Calu3 (cell line): ENCODE measurements at regions not wholly inside any gene's neighbourhood (a gene's known extent, or its start where the extent isn't known, plus 50 kb on each side); places are given as distances from the start of the nearest gene placed in this dataset.
"Not testable (repeated sequence)": the region's sequence is repeated elsewhere in the genome, so short reads cannot be mapped to it uniquely, and the experiment has no call there.

ENCODE experiments used
- BruUV-seq: library from RNA; stranded (reverse); fragments of 400-500 nt; replicated peaks from 2 replicates; lab custom pipeline; 2021; lab: Mats Ljungman, UMichigan
- CTCF ChIA-PET: fragments of 300-600 bp; sonication (Branson Sonifier 250); formaldehyde crosslinking; loops from one replicate; lab custom pipeline; 2022; ENCODE audit warnings: antibody characterized with exemption; lab: Charles Lee
- DNase-seq: peaks from one replicate; pipeline ENCODE4 v3.0.0; 2022
- H3K27ac Mint-ChIP-seq: one replicate; pipeline ENCODE4 v1.8.0; 2022; ENCODE audit warnings: mixed read lengths; ENCODE audit not compliant: unreplicated experiment
- H3K27me3 Mint-ChIP-seq: one replicate; pipeline ENCODE4 v1.8.0; 2022; ENCODE audit warnings: mixed read lengths; ENCODE audit not compliant: unreplicated experiment
- H3K36me3 Mint-ChIP-seq: one replicate; pipeline ENCODE4 v1.8.0; 2022; ENCODE audit warnings: mild to moderate bottlenecking, moderate library complexity, mixed read lengths; ENCODE audit not compliant: insufficient read depth, unreplicated experiment
- H3K4me1 Mint-ChIP-seq: one replicate; pipeline ENCODE4 v1.8.0; 2022; ENCODE audit warnings: mild to moderate bottlenecking, low read depth, mixed read lengths; ENCODE audit not compliant: unreplicated experiment
- H3K4me3 Mint-ChIP-seq: one replicate; pipeline ENCODE4 v1.8.0; 2022; ENCODE audit warnings: mild to moderate bottlenecking, low read depth, moderate library complexity, mixed read lengths; ENCODE audit not compliant: unreplicated experiment
- H3K9me3 Mint-ChIP-seq: one replicate; pipeline ENCODE4 v1.8.0; 2022; ENCODE audit warnings: low read depth, mixed read lengths; ENCODE audit not compliant: unreplicated experiment
- intact Hi-C: fragments of 100-400 bp; cut with micrococcal nuclease; formaldehyde crosslinking; loops from one replicate; pipeline ENCODE4 v1.10.0; 2022; ENCODE audit not compliant: unreplicated experiment
- TF ChIP-seq, protein P1 (sequence below): fragments of 200-600 bp; IDR thresholded peaks from one replicate; pipeline ENCODE4 v1.8.0; 2022; ENCODE audit warnings: antibody characterized with exemption; ENCODE audit not compliant: unreplicated experiment

DNA sequence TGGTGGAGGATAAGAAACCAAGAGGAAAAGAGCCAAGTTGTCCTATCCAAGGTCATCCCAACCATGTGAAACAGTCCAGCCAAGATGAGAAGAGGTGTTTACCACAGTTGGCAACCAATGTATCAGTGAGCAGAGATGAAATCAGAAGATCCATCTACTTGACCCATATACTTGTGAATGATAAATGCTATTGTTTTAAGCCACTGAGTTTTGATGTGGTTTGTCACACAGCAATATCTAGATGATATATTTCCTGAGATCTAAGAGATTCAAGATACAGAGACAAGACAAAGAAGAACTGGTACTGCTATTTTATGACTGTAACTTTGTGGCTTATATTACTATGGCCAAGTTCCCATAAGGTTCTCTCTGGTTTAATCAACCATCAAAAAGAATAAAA, 721.2 kb downstream of the MAFB start:
- H3K4me1 Mint-ChIP-seq = no peaks in the 10 kb centered on the region
- no peaks in the 10 kb centered on the region for H3K27me3 Mint-ChIP-seq
- no TSS peak for BruUV-seq
- TF ChIP-seq, protein P1, sequence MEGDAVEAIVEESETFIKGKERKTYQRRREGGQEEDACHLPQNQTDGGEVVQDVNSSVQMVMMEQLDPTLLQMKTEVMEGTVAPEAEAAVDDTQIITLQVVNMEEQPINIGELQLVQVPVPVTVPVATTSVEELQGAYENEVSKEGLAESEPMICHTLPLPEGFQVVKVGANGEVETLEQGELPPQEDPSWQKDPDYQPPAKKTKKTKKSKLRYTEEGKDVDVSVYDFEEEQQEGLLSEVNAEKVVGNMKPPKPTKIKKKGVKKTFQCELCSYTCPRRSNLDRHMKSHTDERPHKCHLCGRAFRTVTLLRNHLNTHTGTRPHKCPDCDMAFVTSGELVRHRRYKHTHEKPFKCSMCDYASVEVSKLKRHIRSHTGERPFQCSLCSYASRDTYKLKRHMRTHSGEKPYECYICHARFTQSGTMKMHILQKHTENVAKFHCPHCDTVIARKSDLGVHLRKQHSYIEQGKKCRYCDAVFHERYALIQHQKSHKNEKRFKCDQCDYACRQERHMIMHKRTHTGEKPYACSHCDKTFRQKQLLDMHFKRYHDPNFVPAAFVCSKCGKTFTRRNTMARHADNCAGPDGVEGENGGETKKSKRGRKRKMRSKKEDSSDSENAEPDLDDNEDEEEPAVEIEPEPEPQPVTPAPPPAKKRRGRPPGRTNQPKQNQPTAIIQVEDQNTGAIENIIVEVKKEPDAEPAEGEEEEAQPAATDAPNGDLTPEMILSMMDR = no peak
- no peak overlapping the region for H3K27ac Mint-ChIP-seq
- DNase-seq = no peak
- H3K9me3 Mint-ChIP-seq = peaks cover 21% of the 10 kb centered on the region
- intact Hi-C loops = no loop called here
- H3K36me3 Mint-ChIP-seq = no peaks in the 10 kb centered on the region
- H3K4me3 Mint-ChIP-seq = no peak overlapping the region
- CTCF ChIA-PET = no interaction called here

DNA sequence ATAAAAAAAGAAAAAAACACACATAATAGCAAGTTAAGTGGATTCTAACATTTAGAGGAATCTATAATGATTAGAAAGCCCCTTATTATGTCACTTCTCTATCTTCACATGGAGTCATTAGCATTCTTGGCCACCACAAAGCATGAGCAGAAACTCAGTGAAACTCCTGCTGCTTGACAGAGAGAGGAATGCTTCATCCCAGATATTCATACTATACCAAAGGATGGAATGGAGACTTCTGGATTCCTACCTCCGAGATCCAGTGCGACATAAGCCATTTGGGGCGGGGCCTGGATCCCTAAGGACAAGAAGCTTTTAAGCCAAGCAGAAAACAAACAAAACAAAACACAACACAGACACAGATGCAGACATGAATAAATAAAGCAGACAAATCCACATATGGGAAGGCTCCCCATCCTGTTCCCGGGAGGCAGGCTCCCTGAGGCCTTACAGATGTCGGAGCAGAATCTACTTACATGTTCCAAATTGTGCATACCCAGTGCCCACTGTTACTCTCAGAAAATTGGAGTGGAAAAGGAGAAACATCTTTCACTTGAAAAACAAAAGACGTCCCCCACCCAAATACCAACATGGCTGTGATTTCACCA, 727.3 kb downstream of the MAFB start:
- no peak for DNase-seq

DNA sequence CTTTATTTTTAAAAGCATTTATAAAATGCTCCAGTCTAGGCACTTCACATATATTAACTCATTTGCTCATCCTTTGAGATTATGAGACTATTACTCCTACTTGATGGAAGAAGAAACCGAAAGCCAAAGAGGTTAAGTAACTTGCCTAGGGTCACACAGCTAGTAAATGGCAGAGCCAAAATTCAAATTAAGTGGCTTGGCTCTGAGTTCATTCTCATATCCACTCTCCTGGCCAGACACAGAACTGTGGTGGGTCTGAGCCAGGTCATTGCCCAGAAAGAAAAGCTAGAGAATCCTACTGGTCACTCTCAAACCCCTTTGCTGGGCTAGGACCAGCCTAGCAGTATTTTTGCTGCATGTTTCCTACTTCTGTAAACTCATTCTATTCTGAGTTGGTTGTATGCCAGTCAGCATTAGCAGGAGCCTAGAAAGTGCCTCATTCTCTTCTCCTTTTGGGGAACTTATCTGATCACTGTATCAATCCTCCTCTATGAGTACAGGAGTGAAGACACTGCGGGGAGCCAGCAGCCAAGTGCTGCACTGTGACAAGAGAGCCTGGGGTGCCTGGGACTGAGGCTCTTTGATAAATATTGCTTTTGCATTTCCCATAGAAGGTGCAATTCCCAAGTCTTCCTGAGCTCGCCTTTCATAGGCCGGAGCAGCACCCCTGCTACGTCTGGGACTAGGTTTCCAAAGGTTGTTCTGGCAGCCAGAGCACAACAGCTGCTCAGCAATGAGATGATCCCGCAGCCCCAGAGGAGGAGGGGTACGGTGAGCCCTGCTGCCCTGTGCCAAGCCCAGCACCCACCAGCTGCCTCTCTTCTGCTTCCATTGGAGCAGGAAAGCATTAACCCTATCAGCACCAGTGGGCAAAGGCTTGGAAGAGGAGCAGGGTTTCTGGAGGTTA, 728.3 kb downstream of the MAFB start:
- Mint-ChIP-seq H3K36me3 (no peaks in the 10 kb centered on the region), H3K27ac (no peak overlapping the region), H3K4me3 (no peak overlapping the region), H3K27me3 (no peaks in the 10 kb centered on the region), H3K9me3 (peaks cover 12% of the 10 kb centered on the region), H3K4me1 (no peaks in the 10 kb centered on the region)
- no peak for DNase-seq
- intact Hi-C loops = no loop called here
- TF ChIP-seq, protein P1 = no peak
- CTCF ChIA-PET = no interaction called here
- no TSS peak for BruUV-seq

More for the DNA sequence above, 727.3 kb downstream of the MAFB start:
- BruUV-seq = no TSS peak
- TF ChIP-seq, protein P1 = no peak
- CTCF ChIA-PET = no interaction called here
- no peak overlapping the region for H3K4me3 Mint-ChIP-seq
- H3K27ac Mint-ChIP-seq = no peak overlapping the region
- no peaks in the 10 kb centered on the region for H3K27me3 Mint-ChIP-seq
- H3K9me3 Mint-ChIP-seq = peaks cover 10% of the 10 kb centered on the region
- no peaks in the 10 kb centered on the region for H3K36me3 Mint-ChIP-seq
- intact Hi-C loops = no loop called here
- H3K4me1 Mint-ChIP-seq = no peaks in the 10 kb centered on the region

DNA sequence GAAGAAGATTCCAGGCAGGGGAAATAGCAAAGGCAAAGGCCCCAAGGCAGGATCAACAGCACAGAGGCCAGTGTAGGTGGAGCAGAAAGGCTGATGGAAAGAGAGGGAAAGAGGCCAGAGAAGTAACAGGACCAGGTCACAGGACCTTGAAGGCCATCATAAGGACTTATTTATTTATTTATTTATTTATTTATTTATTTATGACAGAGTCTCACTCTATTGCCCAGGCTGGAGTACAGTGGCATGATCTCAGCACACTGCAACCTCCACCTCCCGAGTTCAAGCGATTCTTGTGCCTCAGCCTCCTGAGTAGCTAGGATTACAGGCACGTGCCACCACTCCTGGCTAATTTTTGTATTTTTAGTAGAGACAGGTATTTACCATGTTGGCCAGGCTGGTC, 731.1 kb downstream of the MAFB start:
- H3K36me3 Mint-ChIP-seq, H3K4me1 Mint-ChIP-seq, CTCF ChIA-PET, H3K9me3 Mint-ChIP-seq, DNase-seq, BruUV-seq, intact Hi-C loops, H3K4me3 Mint-ChIP-seq, H3K27me3 Mint-ChIP-seq, H3K27ac Mint-ChIP-seq: not testable (repeated sequence)
